Stomach (tissue), 4 donors: ENCODE measurements at regions not wholly inside any gene's neighbourhood (a gene's known extent, or its start where the extent isn't known, plus 50 kb on each side); places are given as distances from the start of the nearest gene placed in this dataset.

Source experiments
- CTCF ChIP-seq, 7 experiments: fragments of 450-650 bp in 4 of 7; fragments of 200-600 bp in 3 of 7; sonication (generic) in 3 of 7; IDR thresholded peaks; one replicate each; pipeline ENCODE4 v1.5.1; 2016 to 2019; ENCODE audit warnings: antibody characterized with exemption in 7 of 7, control low read depth in 2 of 7, mild to moderate bottlenecking in 1 of 7
- EP300 ChIP-seq: sonication (generic); formaldehyde crosslinking; IDR thresholded peaks from one replicate; pipeline ENCODE4 v1.6.1; 2017; ENCODE audit warnings: antibody characterized with exemption
- POLR2AphosphoS5 ChIP-seq, 3 donors: sonication (generic); formaldehyde crosslinking; IDR thresholded peaks; one replicate each; pipeline ENCODE4 v1.6.1; 2016; ENCODE audit warnings: antibody characterized with exemption in 3 of 3

GRCh38 chr3:24586920-24587319 lies 92.3 kb upstream of the THRB start:
- TF ChIP-seq CTCF (IDR thresholded peaks at IDR 0.05) (no peak), EP300 (no peak), POLR2AphosphoS5 (IDR thresholded peaks at IDR 0.05) (no peak)
